ENCODE measurements at regions not wholly inside any gene's neighbourhood (a gene's known extent, or its start where the extent isn't known, plus 50 kb on each side); places are given as distances from the start of the nearest gene placed in this dataset.

GRCh38 chr3:72131899-72132298 lies 347.0 kb upstream of the PROK2 start:
- no peak for DNase-seq

- no peak for DNase-seq
Measured at GRCh38 chr3:72130565-72130964, 345.6 kb upstream of the PROK2 start.

- no peak for DNase-seq
Measured at GRCh38 chr3:72129501-72130094, 344.6 kb upstream of the PROK2 start.

GRCh38 chr3:72128921-72129320 lies 344.0 kb upstream of the PROK2 start:
- no peak for DNase-seq

- no peak for DNase-seq
Measured at GRCh38 chr3:72127844-72128243, 342.9 kb upstream of the PROK2 start.

GRCh38 chr3:72127224-72127612 lies 342.3 kb upstream of the PROK2 start:
- DNase-seq, result no peak

GRCh38 chr3:72126441-72127223 lies 341.7 kb upstream of the PROK2 start:
- DNase-seq, result no peak

- DNase-seq, result no peak
Measured at GRCh38 chr3:72123908-72124441, 339.0 kb upstream of the PROK2 start.

- no peak for DNase-seq
Measured at GRCh38 chr3:72120806-72121778, 336.1 kb upstream of the PROK2 start.

GRCh38 chr3:72120039-72120438 lies 335.1 kb upstream of the PROK2 start:
- no peak for DNase-seq

- no peak for DNase-seq
Measured at GRCh38 chr3:72118628-72119027, 333.7 kb upstream of the PROK2 start.

- DNase-seq, result no peak
Measured at GRCh38 chr3:72116226-72116625, 331.3 kb upstream of the PROK2 start.

GRCh38 chr3:72115307-72115706 lies 330.4 kb upstream of the PROK2 start:
- DNase-seq, result no peak

- no peak for DNase-seq
Measured at GRCh38 chr3:72114773-72115172, 329.8 kb upstream of the PROK2 start.

GRCh38 chr3:72113964-72114363 lies 329.0 kb upstream of the PROK2 start:
- DNase-seq, result no peak

GRCh38 chr3:72113564-72113963 lies 328.6 kb upstream of the PROK2 start:
- no peak for DNase-seq

- no peak for DNase-seq
Measured at GRCh38 chr3:72112435-72112834, 327.5 kb upstream of the PROK2 start.

- DNase-seq, result no peak
Measured at GRCh38 chr3:72111265-72112205, 326.6 kb upstream of the PROK2 start.

- DNase-seq, result no peak
Measured at GRCh38 chr3:72109327-72110259, 324.6 kb upstream of the PROK2 start.

GRCh38 chr3:72105306-72105705 lies 320.4 kb upstream of the PROK2 start:
- no peak for DNase-seq

All from hindlimb muscle (tissue), 1 donor.